DOHH2 (cell line): ENCODE measurements at regions not wholly inside any gene's neighbourhood (a gene's known extent, or its start where the extent isn't known, plus 50 kb on each side); places are given as distances from the start of the nearest gene placed in this dataset.

Experiments
- EZH2phosphoT487 ChIP-seq: fragments of 200-600 bp; sonication (generic); IDR thresholded peaks from 2 replicates; pipeline ENCODE4 v1.6.1; 2017; ENCODE audit warnings: borderline replicate concordance, mild to moderate bottlenecking, antibody characterized with exemption, low read length, moderate library complexity, mixed read lengths
- TF ChIP-seq, protein P1 (sequence below): fragments of 200-600 bp; sonication (generic); IDR thresholded peaks from one replicate; pipeline ENCODE4 v1.5.1; 2014; ENCODE audit warnings: antibody characterized with exemption, mild to moderate bottlenecking, low read depth, low read length; ENCODE audit not compliant: poor library complexity, severe bottlenecking

- TF ChIP-seq, protein P1, sequence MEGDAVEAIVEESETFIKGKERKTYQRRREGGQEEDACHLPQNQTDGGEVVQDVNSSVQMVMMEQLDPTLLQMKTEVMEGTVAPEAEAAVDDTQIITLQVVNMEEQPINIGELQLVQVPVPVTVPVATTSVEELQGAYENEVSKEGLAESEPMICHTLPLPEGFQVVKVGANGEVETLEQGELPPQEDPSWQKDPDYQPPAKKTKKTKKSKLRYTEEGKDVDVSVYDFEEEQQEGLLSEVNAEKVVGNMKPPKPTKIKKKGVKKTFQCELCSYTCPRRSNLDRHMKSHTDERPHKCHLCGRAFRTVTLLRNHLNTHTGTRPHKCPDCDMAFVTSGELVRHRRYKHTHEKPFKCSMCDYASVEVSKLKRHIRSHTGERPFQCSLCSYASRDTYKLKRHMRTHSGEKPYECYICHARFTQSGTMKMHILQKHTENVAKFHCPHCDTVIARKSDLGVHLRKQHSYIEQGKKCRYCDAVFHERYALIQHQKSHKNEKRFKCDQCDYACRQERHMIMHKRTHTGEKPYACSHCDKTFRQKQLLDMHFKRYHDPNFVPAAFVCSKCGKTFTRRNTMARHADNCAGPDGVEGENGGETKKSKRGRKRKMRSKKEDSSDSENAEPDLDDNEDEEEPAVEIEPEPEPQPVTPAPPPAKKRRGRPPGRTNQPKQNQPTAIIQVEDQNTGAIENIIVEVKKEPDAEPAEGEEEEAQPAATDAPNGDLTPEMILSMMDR: no peak
- no peak for TF ChIP-seq EZH2phosphoT487
Observed at GRCh38 chr12:42846782-42847181, 257.2 kb upstream of the PRICKLE1 start.
